ENCODE measurements at regions not wholly inside any gene's neighbourhood (a gene's known extent, or its start where the extent isn't known, plus 50 kb on each side); places are given as distances from the start of the nearest gene placed in this dataset.

DNA sequence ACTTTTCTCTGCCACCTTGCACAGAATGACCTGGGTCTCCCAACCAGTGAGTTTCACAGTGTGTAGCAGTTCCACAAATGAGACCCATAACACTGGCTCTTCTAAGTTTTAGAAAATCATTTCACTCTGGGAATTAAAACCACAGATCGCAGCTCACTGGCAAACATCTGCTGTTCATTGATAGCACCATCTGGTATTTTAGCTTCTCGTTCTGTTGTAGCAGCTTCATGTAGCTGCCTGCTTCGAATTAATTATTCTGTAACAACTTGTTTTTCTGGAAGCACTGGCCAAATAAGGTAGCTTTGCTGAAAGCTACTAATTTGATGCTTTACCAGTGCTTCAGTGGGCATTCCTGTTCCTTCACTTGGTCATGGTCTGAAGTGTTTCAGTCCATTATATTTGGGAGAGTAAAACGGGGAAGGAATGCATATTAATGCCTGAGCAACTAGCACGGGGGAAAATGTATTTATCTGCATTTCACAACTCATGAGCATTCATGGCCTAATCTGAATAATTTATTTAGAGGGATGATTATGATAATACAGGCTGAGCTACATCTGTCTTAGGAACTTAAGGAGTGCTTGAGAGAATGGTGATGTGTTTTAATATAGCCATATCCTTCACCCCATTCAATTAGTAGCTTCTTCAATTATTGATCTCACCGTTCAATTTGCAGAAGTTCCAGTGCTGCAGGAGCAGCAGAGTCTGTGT is 447.4 kb downstream of the XPNPEP1 start:
- H3K9ac ChIP-seq (ENCODE audit: low read depth in 2 of 2, low read length in 2 of 2), result no peak overlapping the region
- H3K27ac ChIP-seq, result no peak overlapping the region
- DNase-seq, result no peak
- H3K4me3 ChIP-seq, result no peak overlapping the region
- no peaks in the 10 kb centered on the region for H3K36me3 ChIP-seq
- TF ChIP-seq, protein P1, sequence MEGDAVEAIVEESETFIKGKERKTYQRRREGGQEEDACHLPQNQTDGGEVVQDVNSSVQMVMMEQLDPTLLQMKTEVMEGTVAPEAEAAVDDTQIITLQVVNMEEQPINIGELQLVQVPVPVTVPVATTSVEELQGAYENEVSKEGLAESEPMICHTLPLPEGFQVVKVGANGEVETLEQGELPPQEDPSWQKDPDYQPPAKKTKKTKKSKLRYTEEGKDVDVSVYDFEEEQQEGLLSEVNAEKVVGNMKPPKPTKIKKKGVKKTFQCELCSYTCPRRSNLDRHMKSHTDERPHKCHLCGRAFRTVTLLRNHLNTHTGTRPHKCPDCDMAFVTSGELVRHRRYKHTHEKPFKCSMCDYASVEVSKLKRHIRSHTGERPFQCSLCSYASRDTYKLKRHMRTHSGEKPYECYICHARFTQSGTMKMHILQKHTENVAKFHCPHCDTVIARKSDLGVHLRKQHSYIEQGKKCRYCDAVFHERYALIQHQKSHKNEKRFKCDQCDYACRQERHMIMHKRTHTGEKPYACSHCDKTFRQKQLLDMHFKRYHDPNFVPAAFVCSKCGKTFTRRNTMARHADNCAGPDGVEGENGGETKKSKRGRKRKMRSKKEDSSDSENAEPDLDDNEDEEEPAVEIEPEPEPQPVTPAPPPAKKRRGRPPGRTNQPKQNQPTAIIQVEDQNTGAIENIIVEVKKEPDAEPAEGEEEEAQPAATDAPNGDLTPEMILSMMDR (IDR thresholded peaks at IDR 0.05), result no peak
- intact Hi-C loops (cut with DNase I), result no loop called here
- H3K9me3 ChIP-seq, result no peaks in the 10 kb centered on the region
- no peaks in the 10 kb centered on the region for H3K27me3 ChIP-seq
- no peaks in the 10 kb centered on the region for H3K4me1 ChIP-seq

DNA sequence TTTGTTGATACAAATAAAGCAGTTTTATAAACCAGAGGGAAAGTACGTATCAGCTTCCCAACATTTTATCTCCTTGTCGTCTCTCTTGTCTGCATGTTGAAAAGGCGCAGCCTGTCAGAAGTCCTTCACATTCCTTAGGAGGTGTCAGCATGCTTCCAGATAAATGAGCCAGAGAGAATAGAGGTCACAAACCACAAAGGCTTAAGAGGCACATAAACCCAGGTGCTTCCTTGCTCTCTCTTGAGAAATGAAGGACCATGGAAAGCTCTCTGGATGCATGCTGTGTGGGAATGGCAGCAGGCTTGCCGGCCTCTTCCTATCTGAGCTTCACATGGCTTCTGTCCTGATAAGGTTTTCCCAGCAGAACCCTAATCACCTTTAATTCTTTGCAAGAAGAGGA is 448.5 kb downstream of the XPNPEP1 start:
- no peak overlapping the region for H3K4me3 ChIP-seq
- no peaks in the 10 kb centered on the region for H3K36me3 ChIP-seq
- H3K27me3 ChIP-seq, result no peaks in the 10 kb centered on the region
- intact Hi-C loops (cut with DNase I), result no loop called here
- H3K9ac ChIP-seq (ENCODE audit: low read depth in 2 of 2, low read length in 2 of 2), result no peak overlapping the region
- TF ChIP-seq, protein P1 (IDR thresholded peaks at IDR 0.05), result no peak
- no peaks in the 10 kb centered on the region for H3K9me3 ChIP-seq
- DNase-seq, result no peak
- no peaks in the 10 kb centered on the region for H3K4me1 ChIP-seq
- H3K27ac ChIP-seq, result no peak overlapping the region

DNA sequence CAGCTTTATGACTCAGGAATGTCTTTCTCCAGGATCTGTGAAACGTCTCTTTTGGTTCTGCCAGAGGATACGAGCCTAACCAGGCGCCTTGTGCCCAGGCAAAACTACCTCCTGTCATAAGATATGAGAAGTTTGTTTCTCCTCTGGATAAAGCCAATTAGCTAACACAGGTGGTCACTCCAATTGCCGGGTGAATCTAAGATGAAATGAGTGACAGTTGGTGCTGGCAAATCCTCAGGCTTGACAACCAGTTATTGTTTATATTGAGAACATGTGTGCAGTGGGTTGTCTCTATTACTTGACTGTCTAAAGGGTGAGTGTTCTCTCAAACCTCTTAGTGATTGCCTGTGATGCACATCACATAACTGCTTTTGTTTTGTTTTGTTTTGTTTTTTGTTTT is 449.1 kb downstream of the XPNPEP1 start:
- TF ChIP-seq, protein P1 (IDR thresholded peaks at IDR 0.05), result no peak
- Histone ChIP-seq H3K27ac (no peak overlapping the region), H3K27me3 (no peaks in the 10 kb centered on the region), H3K4me3 (no peak overlapping the region), H3K36me3 (no peaks in the 10 kb centered on the region), H3K9ac (ENCODE audit: low read depth in 2 of 2, low read length in 2 of 2) (no peak overlapping the region), H3K9me3 (no peaks in the 10 kb centered on the region), H3K4me1 (no peaks in the 10 kb centered on the region)
- intact Hi-C loops (cut with DNase I), result no loop called here
- no peak for DNase-seq

DNA sequence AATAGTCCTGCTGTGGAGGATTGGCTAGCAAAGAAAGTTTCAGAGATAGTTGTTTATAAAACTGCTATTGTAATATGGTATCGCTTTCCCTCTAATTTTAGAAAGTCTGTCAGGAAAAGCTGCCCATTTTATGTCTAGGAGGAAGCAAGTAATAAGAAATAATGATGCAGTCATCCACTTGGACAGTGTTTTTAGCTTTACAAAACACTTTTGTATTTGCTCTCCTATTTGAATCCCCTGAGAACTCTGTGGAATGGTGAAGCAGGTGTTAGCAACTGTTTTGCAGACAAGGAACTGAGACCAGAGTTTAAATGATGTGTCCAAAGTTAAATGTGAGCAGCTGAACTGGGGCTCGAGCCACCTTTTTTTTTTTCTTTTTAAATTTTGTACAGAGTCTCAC is 455.8 kb downstream of the XPNPEP1 start:
- Histone ChIP-seq H3K27ac (no peak overlapping the region), H3K27me3 (no peaks in the 10 kb centered on the region), H3K36me3 (no peaks in the 10 kb centered on the region), H3K9me3 (no peaks in the 10 kb centered on the region), H3K4me1 (no peaks in the 10 kb centered on the region), H3K9ac (ENCODE audit: low read depth in 2 of 2, low read length in 2 of 2) (no peak overlapping the region), H3K4me3 (no peak overlapping the region)
- TF ChIP-seq, protein P1 (IDR thresholded peaks at IDR 0.05), result no peak
- DNase-seq, result no peak
- intact Hi-C loops (cut with DNase I), result no loop called here

DNA sequence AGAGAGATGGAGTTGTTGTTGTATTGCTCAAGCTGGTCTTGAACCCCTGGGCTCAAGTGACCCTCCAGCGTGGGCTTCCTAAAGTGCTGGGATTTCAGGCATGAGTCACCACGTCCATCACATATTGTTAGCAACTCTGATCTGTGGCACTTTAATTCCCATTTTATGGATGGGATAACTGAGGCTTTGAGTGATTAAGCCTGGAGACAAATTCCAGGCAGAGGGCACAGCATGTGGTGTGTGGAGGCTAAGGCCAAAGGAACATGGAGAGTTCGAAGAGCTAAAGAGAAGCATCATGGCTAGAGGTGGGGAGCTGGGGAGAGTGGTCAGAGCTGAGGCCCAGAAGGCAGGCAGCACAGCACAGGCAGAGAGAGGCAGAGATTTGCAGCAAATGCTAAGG is 458.4 kb downstream of the XPNPEP1 start:
- H3K9me3 ChIP-seq, result no peaks in the 10 kb centered on the region
- no peaks in the 10 kb centered on the region for H3K4me1 ChIP-seq
- H3K36me3 ChIP-seq, result no peaks in the 10 kb centered on the region
- H3K9ac ChIP-seq (ENCODE audit: low read depth in 2 of 2, low read length in 2 of 2), result no peak overlapping the region
- no peak overlapping the region for H3K27ac ChIP-seq
- no peak overlapping the region for H3K4me3 ChIP-seq
- H3K27me3 ChIP-seq, result no peaks in the 10 kb centered on the region
- TF ChIP-seq, protein P1 (IDR thresholded peaks at IDR 0.05), result no peak
- intact Hi-C loops (cut with DNase I), result no loop called here
- no peak for DNase-seq

Measured in colonic mucosa (tissue), 4 donors.